DMS114 treated with DMSO at 0.1 percent for 48 hours (cell line): ENCODE measurements at regions not wholly inside any gene's neighbourhood (a gene's known extent, or its start where the extent isn't known, plus 50 kb on each side); places are given as distances from the start of the nearest gene placed in this dataset.
"Not testable (repeated sequence)": the region's sequence is repeated elsewhere in the genome, so short reads cannot be mapped to it uniquely, and the experiment has no call there.

ENCODE experiments used
- DNase-seq: peaks from one replicate; lab custom pipeline; 2025; ENCODE audit not compliant: unreplicated experiment; lab: John Stamatoyannopoulos, UW

DNA sequence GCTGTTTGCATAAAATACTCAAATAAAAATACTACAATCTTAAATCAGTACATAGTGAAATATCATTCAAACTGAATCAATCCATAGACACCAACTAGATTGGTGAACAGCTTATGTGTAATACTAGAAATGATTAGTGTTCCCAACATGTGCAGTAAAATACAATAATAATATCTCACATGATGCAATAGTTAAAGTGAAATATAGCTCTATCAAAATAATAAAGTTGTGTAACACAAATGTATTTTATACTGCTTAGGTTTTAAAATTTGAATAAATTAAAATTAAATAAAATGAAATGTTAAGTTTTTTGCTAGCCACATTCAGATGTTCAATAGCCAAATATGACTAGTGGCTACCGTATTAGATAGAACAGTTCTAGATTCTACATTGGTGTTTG, 714.1 kb downstream of the ZNF385D start:
- no peak for DNase-seq

- no peak for DNase-seq
Measured at GRCh38 chr3:21028412-21028811, 722.6 kb downstream of the ZNF385D start.

- no peak for DNase-seq
Measured at GRCh38 chr3:21024563-21024962, 726.4 kb downstream of the ZNF385D start.

DNA sequence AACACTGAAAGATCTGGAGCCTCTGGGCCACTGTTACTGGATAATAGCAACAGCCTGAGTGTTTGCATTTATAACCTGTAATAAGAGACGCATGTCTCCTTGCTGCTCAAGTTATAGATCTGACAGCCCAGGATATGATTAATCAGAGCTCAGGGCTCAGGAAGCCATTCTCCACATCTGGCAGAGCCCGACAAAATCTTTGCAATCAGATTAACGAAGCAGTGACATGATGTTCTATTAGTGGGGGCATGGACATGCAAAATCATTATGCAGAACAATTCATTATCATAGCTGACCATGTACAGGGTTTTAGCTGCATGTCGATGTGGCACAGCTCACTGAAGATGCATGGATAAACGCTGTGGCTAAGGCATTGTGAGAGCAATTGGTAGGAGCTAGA, 730.3 kb downstream of the ZNF385D start:
- no peak for DNase-seq

GRCh38 chr3:21020043-21020442, 731.0 kb downstream of the ZNF385D start:
- no peak for DNase-seq

DNA sequence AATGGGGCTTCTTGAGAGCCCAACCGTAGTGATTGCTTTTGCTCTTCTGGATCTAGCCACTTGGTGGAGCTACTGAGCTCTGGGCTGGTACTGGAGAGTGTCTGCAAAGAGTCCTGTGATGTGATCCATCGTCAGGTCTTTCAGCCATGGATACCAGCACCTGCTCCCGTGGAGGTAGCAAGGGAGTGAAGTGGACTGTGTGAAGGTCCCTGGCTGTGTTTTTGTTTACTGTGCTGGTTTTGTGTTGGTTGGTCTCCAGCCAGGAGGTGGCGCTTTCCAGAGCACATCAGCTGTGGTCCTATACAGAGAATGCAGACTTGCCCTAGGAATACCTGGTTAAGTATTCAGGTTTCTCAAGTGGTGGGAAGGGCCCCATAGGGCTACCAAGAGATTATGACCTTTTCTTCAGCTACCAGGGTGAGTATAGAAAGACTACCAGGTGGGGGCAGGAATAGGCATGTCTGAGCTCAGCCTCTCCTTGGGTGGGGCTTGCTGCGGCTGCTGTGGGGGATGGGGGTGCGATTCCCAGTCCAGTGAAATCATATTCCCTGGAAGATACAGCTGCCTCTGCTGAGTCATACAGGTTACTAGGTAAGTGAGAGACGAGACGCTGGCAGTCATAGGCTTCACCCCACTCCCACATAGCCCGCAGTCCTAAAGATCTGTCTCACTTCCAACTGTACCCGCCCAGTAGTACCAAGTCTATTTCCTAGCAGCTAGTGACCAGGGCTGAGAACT, 733.7 kb downstream of the ZNF385D start:
- DNase-seq = no peak

DNA sequence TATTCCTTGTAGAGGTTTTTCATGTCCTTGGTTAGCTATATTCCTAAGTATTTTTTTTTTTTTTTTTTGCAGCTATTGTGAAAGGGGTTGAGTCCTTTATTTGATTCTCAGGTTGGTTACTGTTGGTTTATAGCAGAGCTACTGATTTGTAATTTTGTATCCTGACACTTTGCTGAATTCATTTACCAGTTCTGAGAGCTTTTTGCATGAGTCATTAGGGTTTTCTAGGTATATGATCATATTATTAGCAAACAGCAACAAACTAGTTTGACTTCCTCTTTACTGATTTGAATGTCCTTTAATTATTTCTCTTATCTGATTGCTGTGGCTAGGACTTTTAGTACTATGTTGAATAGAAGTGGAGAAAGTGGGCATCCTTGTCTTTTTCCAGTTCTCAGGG, 737.4 kb downstream of the ZNF385D start:
- DNase-seq = no peak

DNA sequence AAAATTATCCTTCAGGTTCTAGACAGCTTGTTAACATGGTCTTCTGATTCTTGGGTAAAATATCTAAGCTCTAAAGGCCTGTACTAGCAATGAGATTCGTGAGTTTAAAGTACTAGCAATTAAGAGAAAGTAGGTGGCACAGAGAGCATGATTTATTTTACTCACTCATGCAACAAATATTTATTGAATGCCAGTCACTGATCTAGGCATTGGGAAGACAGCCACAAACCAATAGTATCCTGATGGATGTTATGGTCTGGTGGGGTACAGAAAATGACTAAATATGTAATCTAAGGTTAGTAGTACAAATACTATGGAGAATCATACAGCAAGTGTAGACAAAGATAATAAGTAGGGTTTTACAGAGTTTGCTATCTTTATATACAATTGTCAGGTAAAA, 751.3 kb downstream of the ZNF385D start:
- DNase-seq = no peak

DNA sequence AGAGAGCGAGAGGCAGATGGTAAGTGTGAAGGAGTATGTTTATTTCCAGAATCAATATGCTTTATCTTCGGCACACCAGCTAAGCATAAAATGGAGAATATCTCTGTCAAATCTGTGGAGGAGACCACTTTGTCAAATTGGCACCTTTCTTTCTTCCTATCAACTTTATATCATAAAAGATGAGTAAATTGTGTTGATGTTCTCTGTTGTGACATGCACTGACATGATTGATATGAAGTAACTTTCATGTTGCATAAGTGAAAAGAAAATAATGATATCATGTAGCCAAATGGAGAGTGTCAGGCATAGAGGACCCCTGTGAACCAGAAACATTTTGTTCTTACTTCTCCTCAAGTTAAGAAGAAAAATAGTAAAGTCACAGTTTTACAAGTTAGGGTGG, 753.8 kb downstream of the ZNF385D start:
- DNase-seq = no peak

DNA sequence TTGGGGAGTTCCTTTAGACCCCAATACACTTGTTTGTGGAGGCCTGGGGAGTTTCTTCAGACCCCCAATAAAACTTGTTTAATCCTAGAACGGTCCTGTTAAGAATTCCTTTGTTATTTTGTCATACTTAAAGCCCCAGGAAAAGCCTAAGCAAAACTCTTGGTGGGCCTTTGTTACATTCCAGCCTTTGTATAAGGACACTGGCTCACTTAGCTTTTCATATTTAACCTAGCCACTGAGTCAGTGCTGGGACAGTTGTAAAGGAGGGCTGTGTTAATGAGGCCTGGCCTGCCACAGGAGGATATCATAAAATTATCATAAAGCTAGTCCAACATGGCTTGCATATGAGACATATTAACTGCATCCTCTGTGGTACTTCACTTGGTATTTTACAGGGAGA, 760.1 kb downstream of the ZNF385D start:
- no peak for DNase-seq

DNA sequence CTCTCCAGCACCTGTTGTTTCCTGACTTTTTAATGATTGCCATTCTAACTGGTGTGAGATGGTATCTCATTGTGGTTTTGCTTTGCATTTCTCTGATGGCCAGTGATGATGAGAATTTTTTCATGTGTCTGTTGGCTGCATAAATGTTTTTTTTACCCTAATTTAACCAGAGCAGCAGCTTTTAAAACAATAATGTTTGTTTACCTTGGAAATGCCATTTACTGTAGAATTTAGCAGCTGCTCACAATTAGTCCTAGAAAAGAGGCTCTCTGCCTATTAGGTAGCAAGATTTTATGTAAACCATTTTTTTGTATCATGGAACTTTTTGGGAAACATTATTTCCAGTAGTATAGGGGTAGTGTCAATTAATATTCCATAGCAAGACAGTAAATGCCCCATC, 761.4 kb downstream of the ZNF385D start:
- DNase-seq = not testable (repeated sequence)

DNA sequence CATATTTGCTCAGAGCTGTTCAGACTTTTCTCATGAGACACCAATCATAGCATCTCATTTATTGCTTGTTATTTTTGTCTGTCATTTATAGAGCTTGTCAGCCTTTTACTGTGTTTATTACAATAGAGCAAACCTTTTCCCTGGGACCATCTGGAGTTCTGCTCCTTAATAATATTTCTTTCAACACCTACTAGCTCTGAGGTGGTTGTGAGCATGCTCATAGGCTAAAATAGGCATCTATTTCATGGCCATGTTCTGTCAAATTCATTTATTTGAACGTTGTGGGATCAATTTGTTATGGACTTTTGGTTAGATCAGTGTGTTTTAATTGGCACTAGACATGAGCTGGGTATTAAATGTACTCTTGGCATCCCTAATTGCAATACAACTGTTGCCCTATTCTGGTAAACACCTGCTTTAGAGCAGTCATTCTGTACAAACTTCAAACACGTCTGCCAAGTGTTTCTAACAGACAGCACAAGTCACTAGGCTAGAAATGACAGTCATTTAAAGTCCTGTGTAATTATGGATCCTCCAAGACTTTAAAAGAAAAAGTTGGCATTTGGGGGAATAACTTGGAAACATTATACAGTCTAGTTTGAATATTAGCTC, 766.3 kb downstream of the ZNF385D start:
- DNase-seq = no peak

DNA sequence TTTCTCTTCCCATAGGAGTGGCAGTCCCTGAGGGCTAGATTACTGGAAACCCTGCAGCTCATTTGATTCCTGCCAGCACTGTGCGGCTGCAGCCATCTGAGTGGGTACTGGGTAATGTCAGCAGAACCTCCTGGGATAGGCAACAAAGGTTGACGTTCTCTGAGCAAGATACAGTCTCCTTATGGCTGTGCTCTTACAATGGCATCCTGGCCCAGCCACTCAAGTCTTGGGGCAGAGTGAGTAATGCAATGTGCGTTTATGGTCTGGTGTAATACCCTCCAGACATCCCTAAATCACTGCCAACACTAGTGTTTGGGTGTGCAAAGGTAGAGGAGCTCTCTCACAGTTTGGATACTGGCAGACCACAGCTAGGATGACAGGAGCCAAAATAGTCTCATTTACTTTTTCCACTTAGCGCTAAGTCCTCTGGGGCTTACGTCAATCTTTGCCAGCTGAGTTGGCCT, 775.8 kb downstream of the ZNF385D start:
- no peak for DNase-seq

DNA sequence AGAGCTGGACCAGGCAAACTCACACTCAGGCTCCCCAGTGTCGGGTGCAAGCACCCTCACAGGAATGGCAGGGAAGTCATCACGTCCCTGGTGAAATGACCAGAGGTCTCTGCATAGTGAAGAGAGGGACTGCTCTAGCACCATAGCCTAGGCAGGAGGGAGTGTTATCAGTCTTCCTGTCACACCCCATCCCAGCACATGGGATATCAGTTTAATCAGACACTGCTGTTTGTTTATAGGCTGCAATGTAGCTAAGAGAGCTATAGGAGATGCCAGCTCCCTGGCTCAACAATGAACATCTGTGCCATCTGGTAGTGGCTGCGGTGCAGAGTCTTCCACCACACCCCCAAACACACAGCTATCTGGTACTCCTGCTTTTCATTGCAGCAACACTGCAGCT, 776.6 kb downstream of the ZNF385D start:
- no peak for DNase-seq

- not testable (repeated sequence) for DNase-seq
Measured at GRCh38 chr3:20970807-20971206, 780.2 kb downstream of the ZNF385D start.

DNA sequence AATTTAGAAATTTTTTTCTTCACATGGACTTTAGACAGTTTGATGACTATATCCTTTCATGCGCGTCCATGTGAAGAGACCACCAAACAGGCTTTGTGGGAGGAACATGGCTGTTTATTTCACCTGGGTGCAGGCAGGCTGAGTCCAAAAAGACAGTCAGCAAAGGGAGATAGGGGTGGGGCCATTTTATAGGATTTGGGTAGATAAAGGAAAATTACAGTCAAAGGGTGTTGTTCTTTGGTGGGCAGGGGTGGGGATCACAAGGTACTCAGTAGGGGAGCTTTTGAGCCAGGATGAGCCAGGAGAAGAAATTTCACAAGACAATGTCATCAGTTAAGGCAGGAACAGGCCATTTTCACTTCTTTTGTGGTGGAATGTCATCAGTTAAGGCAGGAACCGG, 781.5 kb upstream of the SGO1 start:
- not testable (repeated sequence) for DNase-seq

DNA sequence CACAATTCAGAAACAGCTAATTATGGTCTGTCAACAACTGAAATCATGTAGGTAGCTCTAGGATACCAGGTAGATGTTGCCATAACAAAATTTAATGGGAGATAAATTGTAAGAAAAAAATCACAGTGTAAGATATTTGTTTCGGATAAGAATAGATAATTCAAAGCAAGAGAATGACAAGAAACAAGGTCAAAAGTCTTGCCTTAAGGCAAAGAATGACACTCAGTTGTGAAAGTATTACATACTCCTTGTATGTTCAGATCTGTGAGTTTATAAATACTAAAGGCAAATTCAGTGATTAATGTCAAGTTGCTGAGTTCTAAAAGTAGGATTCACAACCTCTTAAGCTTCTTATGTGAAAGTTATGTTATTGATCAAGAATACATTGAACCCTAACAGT, 772.2 kb upstream of the SGO1 start:
- DNase-seq = no peak

GRCh38 chr3:20945892-20946291, 759.9 kb upstream of the SGO1 start:
- no peak for DNase-seq

GRCh38 chr3:20935791-20936190, 749.8 kb upstream of the SGO1 start:
- no peak for DNase-seq

DNA sequence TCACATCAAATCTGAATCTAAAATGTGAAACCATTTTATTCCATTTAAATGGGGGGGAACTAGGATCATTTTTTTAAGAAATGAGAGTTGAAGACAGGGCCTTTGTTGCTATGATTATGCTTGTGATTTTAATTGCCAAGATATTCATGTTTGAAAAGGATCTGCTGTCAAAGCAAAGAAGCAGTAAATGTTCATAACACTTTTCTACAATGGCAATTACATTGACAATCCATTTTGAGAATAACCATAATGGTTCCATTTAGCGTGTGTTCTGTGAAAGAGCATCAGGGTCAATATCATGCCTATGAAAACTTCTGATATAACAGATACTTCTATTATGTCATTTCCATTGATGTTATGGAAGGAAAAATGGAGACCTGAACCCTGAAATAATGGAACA, 745.8 kb upstream of the SGO1 start:
- no peak for DNase-seq

GRCh38 chr3:20930034-20930433, 744.0 kb upstream of the SGO1 start:
- no peak for DNase-seq

- DNase-seq = no peak
Measured at GRCh38 chr3:20924646-20925385, 738.8 kb upstream of the SGO1 start.
